ENCODE measurements at regions not wholly inside any gene's neighbourhood (a gene's known extent, or its start where the extent isn't known, plus 50 kb on each side); places are given as distances from the start of the nearest gene placed in this dataset.

GRCh38 chr16:48105456-48105855 is 50.3 kb downstream of the ABCC12 start:
- no peak for DNase-seq (ENCODE audit: low read depth in 1 of 2, low spot score in 2 of 2)
- H3K79me2 ChIP-seq (ENCODE audit: control insufficient read depth in 1 of 2, insufficient read depth in 2 of 2, low read length in 2 of 2) = no peaks in the 10 kb centered on the region
- H4K20me1 ChIP-seq (replicated peaks in 1 of 2; ENCODE audit: control insufficient read depth in 1 of 2, insufficient read depth in 2 of 2, low read length in 2 of 2) = no peaks in the 10 kb centered on the region
- no peak overlapping the region for H3K4me3 ChIP-seq (ENCODE audit: extremely low read depth in 1 of 4, insufficient read depth in 2 of 4, low read depth in 3 of 4, low read length in 4 of 4)
- H2AK5ac ChIP-seq (ENCODE audit: low read depth, low read length) = no peak overlapping the region
- H3K4ac ChIP-seq (replicated peaks; ENCODE audit: insufficient read length, low read depth, low read length) = no peak overlapping the region
- no peak overlapping the region for H3K9ac ChIP-seq (replicated peaks in 1 of 4; ENCODE audit: extremely low read depth in 1 of 4, low read depth in 3 of 4, low read length in 3 of 4)
- TF ChIP-seq HDAC2 (IDR thresholded peaks at IDR 0.05; ENCODE audit: borderline replicate concordance in 1 of 2, low read depth in 2 of 2, low read length in 2 of 2) (no peak), CBX8 (IDR thresholded peaks at IDR 0.05; ENCODE audit: borderline replicate concordance, low read depth, low read length) (no peak)
- no peak overlapping the region for H2BK15ac ChIP-seq (ENCODE audit: low read length)
- POLR2A ChIA-PET (ENCODE audit: partially characterized antibody) = no interaction called here
- peaks cover 0 to 5% (median 1%) of the 10 kb centered on the region in 4 experiments; a peak in 1 of 7 replicates for H3K4me1 ChIP-seq (replicated peaks in 1 of 4; ENCODE audit: control insufficient read depth in 3 of 4, insufficient read depth in 4 of 4, low read length in 3 of 4)
- no peak overlapping the region for H3K27ac ChIP-seq (ENCODE audit: low read depth, low read length)
- no peak overlapping the region for H3K18ac ChIP-seq (ENCODE audit: extremely low read depth, low read length)
- H2BK20ac ChIP-seq (ENCODE audit: low read length) = no peak overlapping the region
- peaks cover 3% of the 10 kb centered on the region; the same call in 1 of the 2 replicates for H3K23me2 ChIP-seq (ENCODE audit: low read depth, low read length)
- no peak overlapping the region for H2AFZ ChIP-seq (ENCODE audit: low read length)
- no peak overlapping the region for H4K91ac ChIP-seq (replicated peaks; ENCODE audit: insufficient read length, low read length)
- no peaks in the 10 kb centered on the region for H3K9me3 ChIP-seq (ENCODE audit: insufficient read depth in 2 of 2, low read depth in 1 of 2, low read length in 1 of 2)
- H4K5ac ChIP-seq (ENCODE audit: insufficient read length, low read depth, low read length) = no peak overlapping the region
- H2BK5ac ChIP-seq (ENCODE audit: low read depth, low read length) = no peak overlapping the region
- no peaks in the 10 kb centered on the region for H3K36me3 ChIP-seq (ENCODE audit: control insufficient read depth in 2 of 4, insufficient read depth in 4 of 4, low read length in 3 of 4)
- no peak overlapping the region for H2BK12ac ChIP-seq (ENCODE audit: low read depth, low read length)
- no peak overlapping the region for H3K56ac ChIP-seq (replicated peaks; ENCODE audit: insufficient read length, low read depth, low read length)
- H3K4me2 ChIP-seq (ENCODE audit: insufficient read depth in 1 of 2, low read depth in 2 of 2, low read length in 2 of 2) = no peak overlapping the region
- H3K14ac ChIP-seq (ENCODE audit: insufficient read length) = no peak overlapping the region
- no peak overlapping the region for H3K23ac ChIP-seq (ENCODE audit: insufficient read length)
- no peak overlapping the region for H2BK120ac ChIP-seq (replicated peaks; ENCODE audit: low read depth, low read length)
- H3K79me1 ChIP-seq (ENCODE audit: low read depth, low read length) = no peaks in the 10 kb centered on the region
- FAIRE-seq = no peak
- no peaks in the 10 kb centered on the region; a peak in 1 of 7 replicates for H3K27me3 ChIP-seq (replicated peaks in 1 of 4; ENCODE audit: control insufficient read depth in 3 of 4, extremely low read depth in 1 of 4, insufficient read depth in 3 of 4, low read length in 3 of 4)
- CTCF ChIA-PET (ENCODE audit: partially characterized antibody) = interaction anchor here (0.6 to 3.3 kb wide), 2 partner anchors 12 to 927 kb away, joined by 3 to 18 read pairs; no protein-coding TSS in a partner anchor
- no peak overlapping the region for H4K8ac ChIP-seq (ENCODE audit: extremely low read depth, insufficient read depth, low read length)
- WGBS, 2 experiments (ENCODE audit: extremely low coverage in 1 of 2, insufficient coverage in 1 of 2, insufficient read length in 1 of 2, insufficient replicate concordance in 2 of 2, low coverage in 1 of 2, low lambda C conversion rate in 2 of 2, missing lambda C conversion rate in 1 of 2) = 94% methylated on average over 4 of the region's 4 CpGs; no CpG with 5 or more reads in 1 of the 2 experiments
